Ovary (tissue), 3 donors: ENCODE measurements at regions not wholly inside any gene's neighbourhood (a gene's known extent, or its start where the extent isn't known, plus 50 kb on each side); places are given as distances from the start of the nearest gene placed in this dataset.

Experiments
- CTCF ChIP-seq, 3 donors: fragments of 450-650 bp in 2 of 3; fragments of 200-600 bp in 1 of 3; IDR thresholded peaks; one replicate each; pipeline versions ENCODE4 v1.5.1 to v1.8.0; 2016 to 2022; ENCODE audit warnings: antibody characterized with exemption in 3 of 3, mild to moderate bottlenecking in 1 of 3
- POLR2A ChIP-seq: fragments of 450-650 bp; IDR thresholded peaks from one replicate; pipeline ENCODE4 v1.6.1; 2017; ENCODE audit warnings: antibody characterized with exemption, mild to moderate bottlenecking, moderate library complexity
- donor health status: DM: no; HTN: no; CAD: no.

GRCh38 chr18:2330764-2331163, 240.5 kb downstream of the METTL4 start:
- TF ChIP-seq CTCF (IDR thresholded peaks at IDR 0.05) (no peak), POLR2A (no peak)
